WERI-Rb-1 (cell line): ENCODE measurements at regions not wholly inside any gene's neighbourhood (a gene's known extent, or its start where the extent isn't known, plus 50 kb on each side); places are given as distances from the start of the nearest gene placed in this dataset.

Experiments
- DNase-seq: peaks from one replicate; pipeline ENCODE4 v3.0.0-alpha.2; 2020
- H3K27ac ChIP-seq: fragments of 250-450 bp; sonication (Bioruptor Pico); 2 replicates; pipeline ENCODE4 v1.5.1; 2020; ENCODE audit warnings: mild to moderate bottlenecking, moderate library complexity
- H3K27me3 ChIP-seq: fragments of 250-450 bp; sonication (Bioruptor Pico); 2 replicates; pipeline ENCODE4 v1.5.1; 2021; ENCODE audit warnings: mild to moderate bottlenecking, low read depth, moderate library complexity; ENCODE audit not compliant: insufficient read depth, severe bottlenecking
- H3K36me3 ChIP-seq: fragments of 250-450 bp; sonication (Bioruptor Pico); 2 replicates; pipeline ENCODE4 v1.5.1; 2020; ENCODE audit warnings: mild to moderate bottlenecking, moderate library complexity
- H3K4me3 ChIP-seq: 2 replicates; pipeline ENCODE4 v1.5.1; 2011; ENCODE audit warnings: low read depth, mild to moderate bottlenecking, control low read depth, low read length
- H3K9me3 ChIP-seq: fragments of 250-450 bp; sonication (Bioruptor Pico); 2 replicates; pipeline ENCODE4 v1.5.1; 2021; ENCODE audit warnings: mild to moderate bottlenecking, moderate library complexity; ENCODE audit not compliant: severe bottlenecking
- TF ChIP-seq, protein P1 (sequence below): IDR thresholded peaks from 2 replicates; pipeline ENCODE4 v1.5.1; 2011; ENCODE audit warnings: low read depth, mild to moderate bottlenecking, control low read depth, inconsistent platforms, low read length

DNA sequence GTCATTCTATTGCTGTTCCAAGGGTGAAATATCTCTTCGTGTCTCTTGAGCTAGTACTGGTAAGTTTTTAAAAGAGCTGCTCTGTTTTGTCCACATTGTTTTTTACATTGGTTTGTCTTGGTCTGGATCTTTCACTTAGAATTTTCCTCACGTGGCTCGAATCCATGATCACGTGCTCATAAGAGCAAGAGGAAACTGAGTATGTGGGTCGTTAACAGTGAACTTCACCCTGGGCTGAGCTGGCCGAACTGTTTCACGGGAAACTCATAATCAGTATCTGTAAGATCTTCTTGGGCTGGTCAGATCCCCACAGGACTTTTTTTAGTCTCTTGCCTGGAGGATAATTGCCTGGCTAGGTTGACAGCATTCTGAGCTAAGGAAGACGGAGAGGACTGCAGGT lies 77.8 kb upstream of the HELT start:
- H3K27ac ChIP-seq, result peak overlapping the region; percentile 87
- H3K27me3 ChIP-seq, result no peaks in the 10 kb centered on the region
- TF ChIP-seq, protein P1, sequence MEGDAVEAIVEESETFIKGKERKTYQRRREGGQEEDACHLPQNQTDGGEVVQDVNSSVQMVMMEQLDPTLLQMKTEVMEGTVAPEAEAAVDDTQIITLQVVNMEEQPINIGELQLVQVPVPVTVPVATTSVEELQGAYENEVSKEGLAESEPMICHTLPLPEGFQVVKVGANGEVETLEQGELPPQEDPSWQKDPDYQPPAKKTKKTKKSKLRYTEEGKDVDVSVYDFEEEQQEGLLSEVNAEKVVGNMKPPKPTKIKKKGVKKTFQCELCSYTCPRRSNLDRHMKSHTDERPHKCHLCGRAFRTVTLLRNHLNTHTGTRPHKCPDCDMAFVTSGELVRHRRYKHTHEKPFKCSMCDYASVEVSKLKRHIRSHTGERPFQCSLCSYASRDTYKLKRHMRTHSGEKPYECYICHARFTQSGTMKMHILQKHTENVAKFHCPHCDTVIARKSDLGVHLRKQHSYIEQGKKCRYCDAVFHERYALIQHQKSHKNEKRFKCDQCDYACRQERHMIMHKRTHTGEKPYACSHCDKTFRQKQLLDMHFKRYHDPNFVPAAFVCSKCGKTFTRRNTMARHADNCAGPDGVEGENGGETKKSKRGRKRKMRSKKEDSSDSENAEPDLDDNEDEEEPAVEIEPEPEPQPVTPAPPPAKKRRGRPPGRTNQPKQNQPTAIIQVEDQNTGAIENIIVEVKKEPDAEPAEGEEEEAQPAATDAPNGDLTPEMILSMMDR, result no peak
- peak; percentile 60 for DNase-seq
- H3K4me3 ChIP-seq, result peak overlapping the region; percentile 33
- H3K9me3 ChIP-seq, result peaks cover 15% of the 10 kb centered on the region
- no peaks in the 10 kb centered on the region for H3K36me3 ChIP-seq

DNA sequence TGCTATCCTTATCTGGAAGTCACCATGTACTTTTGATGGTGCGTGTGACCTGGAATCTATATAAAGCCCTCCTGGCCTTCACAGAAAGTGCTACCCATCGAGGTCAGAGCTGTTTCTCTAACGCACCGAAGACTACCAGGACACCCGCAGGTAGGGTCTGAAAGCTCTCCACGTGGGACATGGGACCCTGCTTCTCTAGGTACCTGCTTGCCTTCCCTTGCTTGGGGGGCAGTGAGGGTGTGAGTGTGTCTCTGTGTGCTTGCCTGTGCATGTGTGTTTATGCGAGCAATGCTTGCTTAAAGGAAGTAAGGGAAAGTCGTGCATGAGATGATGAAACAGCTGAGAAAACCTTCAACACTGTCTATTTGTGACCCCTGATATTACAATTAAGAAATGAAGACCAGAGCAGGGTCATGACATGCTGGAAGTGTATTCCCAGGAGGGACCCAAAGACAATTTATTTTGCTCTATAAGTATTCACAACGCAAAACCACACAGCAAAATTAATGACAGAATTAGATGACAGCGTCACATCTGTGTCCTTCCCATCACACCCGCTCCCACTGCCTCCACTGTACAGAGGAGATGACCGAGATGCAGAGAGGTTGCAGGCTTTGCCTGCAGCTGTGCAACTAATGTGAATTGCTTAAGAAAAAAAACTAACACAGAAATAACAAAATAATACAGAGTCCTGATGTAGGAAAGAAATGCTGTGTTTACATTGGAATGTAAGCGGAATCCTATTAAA lies 76.4 kb upstream of the HELT start:
- TF ChIP-seq, protein P1, result no peak
- Histone ChIP-seq H3K4me3 (no peak overlapping the region), H3K27ac (no peak overlapping the region), H3K36me3 (no peaks in the 10 kb centered on the region), H3K27me3 (no peaks in the 10 kb centered on the region), H3K9me3 (peaks cover 15% of the 10 kb centered on the region)
- no peak for DNase-seq

DNA sequence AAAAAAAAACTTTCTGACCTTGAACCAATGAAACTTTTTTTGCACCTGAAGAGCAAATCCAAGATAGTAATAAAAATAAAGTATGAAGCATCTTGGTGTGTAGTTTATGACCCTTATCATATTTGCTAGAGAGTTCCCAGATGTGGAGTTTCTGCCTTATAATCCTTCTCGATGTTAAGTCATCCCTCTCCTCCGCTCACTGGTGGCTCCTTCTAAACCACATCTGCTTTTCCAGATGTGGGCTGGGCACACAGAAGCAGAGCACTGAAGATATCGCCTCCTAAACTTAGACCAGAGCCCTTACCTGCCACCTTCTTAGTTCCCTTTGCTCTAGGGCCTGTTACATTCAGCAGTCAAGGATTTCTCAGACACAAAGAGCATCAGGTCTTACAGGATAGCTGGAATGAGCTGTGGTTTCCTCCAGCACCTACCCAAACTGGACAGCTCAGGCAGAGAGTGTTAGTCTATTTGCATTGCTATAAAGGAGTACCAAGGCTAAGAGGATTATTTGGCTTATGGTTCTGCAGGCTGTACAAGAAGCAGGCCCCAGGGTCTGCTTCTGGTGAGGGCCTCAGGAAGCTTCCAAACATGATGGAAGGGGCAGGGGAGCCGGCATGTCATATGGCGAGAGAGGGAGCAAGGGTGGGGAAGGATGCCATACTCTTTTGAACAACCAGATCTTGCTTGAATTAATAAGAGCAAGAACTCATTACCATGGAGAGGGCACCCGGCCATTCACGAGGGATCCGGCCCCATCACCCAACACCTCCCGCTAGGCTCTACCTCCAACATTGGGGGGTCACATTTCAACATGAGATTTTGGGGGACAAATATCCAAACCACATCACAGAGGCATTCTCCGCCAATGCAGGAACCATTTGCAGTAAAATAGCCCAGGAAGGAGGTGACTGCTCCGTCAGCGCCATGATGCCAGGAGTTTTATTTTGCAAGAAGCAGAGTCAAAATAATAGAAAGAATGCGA lies 75.6 kb upstream of the HELT start:
- Histone ChIP-seq H3K9me3 (peaks cover 15% of the 10 kb centered on the region), H3K27me3 (no peaks in the 10 kb centered on the region), H3K27ac (no peak overlapping the region), H3K36me3 (no peaks in the 10 kb centered on the region), H3K4me3 (no peak overlapping the region)
- no peak for DNase-seq
- TF ChIP-seq, protein P1, result no peak

DNA sequence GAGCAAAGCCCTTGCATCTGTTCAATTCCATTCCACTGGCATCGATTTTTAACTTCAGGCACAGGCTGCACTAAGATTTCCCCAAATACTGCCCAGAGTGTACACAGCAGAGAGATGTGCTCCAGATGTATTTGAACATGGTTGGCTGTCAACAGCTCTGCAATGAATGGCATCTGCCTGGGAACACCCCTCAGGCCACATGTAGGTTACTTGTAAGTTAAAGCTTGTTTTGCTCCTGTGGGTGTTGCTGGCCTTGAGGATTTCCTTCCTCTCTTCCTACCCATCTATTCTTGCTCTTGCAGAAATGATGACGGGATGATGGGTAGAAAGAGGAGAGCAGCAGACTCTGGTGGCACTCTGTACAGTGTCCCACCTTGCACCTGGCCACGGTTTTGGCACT lies 69.3 kb upstream of the HELT start:
- Histone ChIP-seq H3K36me3 (no peaks in the 10 kb centered on the region), H3K4me3 (no peak overlapping the region), H3K27ac (no peak overlapping the region), H3K9me3 (peaks cover under 1% of the 10 kb centered on the region), H3K27me3 (no peaks in the 10 kb centered on the region)
- TF ChIP-seq, protein P1, result no peak
- DNase-seq, result no peak

DNA sequence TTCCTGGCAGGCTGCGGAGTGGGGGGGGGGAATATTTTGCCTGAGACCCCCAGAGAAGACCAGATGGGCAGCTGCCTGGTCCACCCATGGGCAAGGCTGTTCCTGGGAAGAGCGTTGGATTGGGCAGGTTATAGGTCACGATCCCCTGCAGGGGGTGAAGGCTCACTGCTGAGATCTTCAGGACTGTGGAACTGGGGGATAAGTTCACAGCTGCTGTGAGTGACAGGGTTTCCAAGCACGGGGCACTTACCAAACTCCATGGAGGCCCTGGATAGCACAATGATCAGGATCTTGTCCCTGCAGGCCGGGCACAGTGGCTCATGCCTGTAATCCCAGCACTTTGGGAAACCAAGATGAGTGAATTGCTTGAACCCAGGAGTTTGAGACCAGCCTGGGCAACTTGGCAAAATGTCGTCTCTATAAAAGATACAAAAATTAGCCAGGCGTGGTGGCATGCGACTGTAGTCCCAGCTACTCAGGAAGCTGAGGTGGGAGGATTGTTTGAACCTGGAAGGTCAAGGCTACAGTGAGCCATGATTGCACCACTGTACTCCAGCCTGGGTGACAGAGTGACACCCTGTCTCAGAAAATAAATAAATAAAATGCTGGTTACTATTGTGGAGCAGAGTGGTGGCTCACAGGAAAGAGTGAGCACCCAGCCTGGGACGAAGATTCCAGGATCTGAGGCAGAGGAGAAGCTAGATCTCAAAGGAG lies 68.0 kb upstream of the HELT start:
- DNase-seq, result no peak
- H3K27ac ChIP-seq, result no peak overlapping the region
- H3K9me3 ChIP-seq, result no peaks in the 10 kb centered on the region
- no peaks in the 10 kb centered on the region for H3K27me3 ChIP-seq
- TF ChIP-seq, protein P1, result no peak
- no peak overlapping the region for H3K4me3 ChIP-seq
- H3K36me3 ChIP-seq, result no peaks in the 10 kb centered on the region
